ENCODE measurements at regions not wholly inside any gene's neighbourhood (a gene's known extent, or its start where the extent isn't known, plus 50 kb on each side); places are given as distances from the start of the nearest gene placed in this dataset.

- Mint-ChIP-seq H3K36me3 (ENCODE audit: low read depth, unreplicated experiment) (no peaks in the 10 kb centered on the region), H3K9me3 (ENCODE audit: unreplicated experiment) (no peaks in the 10 kb centered on the region), H3K4me1 (ENCODE audit: unreplicated experiment) (peaks cover 3% of the 10 kb centered on the region), H3K27ac (ENCODE audit: unreplicated experiment) (no peak overlapping the region), H3K27me3 (ENCODE audit: unreplicated experiment) (peaks cover 1% of the 10 kb centered on the region), H3K4me3 (ENCODE audit: unreplicated experiment) (no peak overlapping the region)
- TF ChIP-seq CTCF (IDR thresholded peaks at IDR 0.05; ENCODE audit: unreplicated experiment), result no peak
- DNase-seq (ENCODE audit: low spot score), result no peak
Observed at GRCh38 chr5:12757035-12757434, 852.8 kb upstream of the CTNND2 start.

DNA sequence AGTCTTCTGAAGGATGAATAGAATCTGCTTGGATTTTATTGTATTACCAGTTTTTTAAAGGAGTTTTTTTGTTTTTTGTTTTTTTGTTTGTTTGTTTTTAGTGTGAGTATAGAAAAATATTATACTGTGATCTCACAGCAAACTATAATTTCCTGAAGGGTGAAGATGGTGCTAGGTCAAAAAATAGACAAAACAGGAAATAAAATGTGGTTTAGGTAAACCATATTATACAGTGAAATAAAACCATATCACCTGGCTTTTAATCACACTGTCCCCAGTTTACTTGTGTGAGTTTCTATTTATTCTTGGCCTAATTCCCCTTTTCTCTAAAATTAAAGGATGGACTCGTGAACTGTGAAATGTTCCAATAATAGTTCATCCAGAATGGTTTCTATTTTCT lies 841.3 kb upstream of the CTNND2 start:
- H3K9me3 Mint-ChIP-seq (ENCODE audit: unreplicated experiment), result no peaks in the 10 kb centered on the region

GRCh38 chr5:12743582-12743981 lies 839.3 kb upstream of the CTNND2 start:
- no peaks in the 10 kb centered on the region for H3K27me3 Mint-ChIP-seq (ENCODE audit: unreplicated experiment)
- no peaks in the 10 kb centered on the region for H3K36me3 Mint-ChIP-seq (ENCODE audit: low read depth, unreplicated experiment)
- no peak for TF ChIP-seq CTCF (IDR thresholded peaks at IDR 0.05; ENCODE audit: unreplicated experiment)
- H3K9me3 Mint-ChIP-seq (ENCODE audit: unreplicated experiment), result no peaks in the 10 kb centered on the region
- H3K4me1 Mint-ChIP-seq (ENCODE audit: unreplicated experiment), result no peaks in the 10 kb centered on the region
- DNase-seq (ENCODE audit: low spot score), result no peak
- no peak overlapping the region for H3K27ac Mint-ChIP-seq (ENCODE audit: unreplicated experiment)
- no peak overlapping the region for H3K4me3 Mint-ChIP-seq (ENCODE audit: unreplicated experiment)

More for the DNA sequence above, 841.3 kb upstream of the CTNND2 start:
- no peak for TF ChIP-seq CTCF (IDR thresholded peaks at IDR 0.05; ENCODE audit: unreplicated experiment)
- H3K4me1 Mint-ChIP-seq (ENCODE audit: unreplicated experiment), result no peaks in the 10 kb centered on the region
- H3K4me3 Mint-ChIP-seq (ENCODE audit: unreplicated experiment), result no peak overlapping the region
- no peaks in the 10 kb centered on the region for H3K27me3 Mint-ChIP-seq (ENCODE audit: unreplicated experiment)
- no peaks in the 10 kb centered on the region for H3K36me3 Mint-ChIP-seq (ENCODE audit: low read depth, unreplicated experiment)
- DNase-seq (ENCODE audit: low spot score), result no peak
- H3K27ac Mint-ChIP-seq (ENCODE audit: unreplicated experiment), result no peak overlapping the region

DNA sequence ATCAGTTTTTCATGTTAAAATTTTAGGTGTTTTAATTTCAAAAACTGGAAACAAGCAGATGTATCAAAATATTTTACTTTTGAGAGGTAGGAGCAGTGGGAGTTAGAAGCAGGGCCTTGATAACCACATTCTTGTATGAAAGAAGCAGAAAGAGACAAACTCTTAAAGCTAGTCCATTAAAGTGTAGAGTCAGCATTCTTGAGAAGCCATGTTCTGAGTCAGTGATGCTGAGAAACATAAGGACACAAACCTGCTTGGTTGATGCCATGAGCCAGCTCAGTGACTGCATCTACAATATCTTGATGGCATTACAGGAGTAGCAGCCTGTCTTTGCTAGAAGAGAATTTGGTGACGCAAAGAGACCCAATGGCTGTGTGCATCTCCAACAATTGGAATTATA lies 826.1 kb upstream of the CTNND2 start:
- Mint-ChIP-seq H3K9me3 (ENCODE audit: unreplicated experiment) (no peaks in the 10 kb centered on the region), H3K27me3 (ENCODE audit: unreplicated experiment) (no peaks in the 10 kb centered on the region), H3K27ac (ENCODE audit: unreplicated experiment) (no peak overlapping the region), H3K4me1 (ENCODE audit: unreplicated experiment) (no peaks in the 10 kb centered on the region), H3K4me3 (ENCODE audit: unreplicated experiment) (no peak overlapping the region), H3K36me3 (ENCODE audit: low read depth, unreplicated experiment) (peaks cover 3% of the 10 kb centered on the region)
- DNase-seq (ENCODE audit: low spot score), result no peak
- TF ChIP-seq CTCF (IDR thresholded peaks at IDR 0.05; ENCODE audit: unreplicated experiment), result no peak

DNA sequence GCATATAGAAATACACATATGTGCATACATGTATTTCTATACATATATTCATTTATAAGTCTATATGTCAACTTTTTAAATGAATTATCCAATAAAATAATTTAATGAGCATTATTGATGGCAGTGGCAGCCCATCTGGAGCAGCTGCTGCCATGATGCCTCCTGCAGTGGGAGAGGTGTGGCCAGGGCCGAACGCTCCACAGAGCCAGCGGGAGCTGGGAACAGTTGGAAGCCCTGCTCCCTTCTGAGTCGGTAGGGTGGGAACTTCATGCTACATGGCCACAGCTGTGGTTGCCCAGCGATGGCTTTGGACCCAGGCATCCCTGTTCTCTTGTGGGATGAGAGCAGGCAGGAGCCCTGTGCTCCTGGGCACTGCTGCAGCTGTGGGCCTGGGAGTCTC lies 812.4 kb upstream of the CTNND2 start:
- no peak overlapping the region for H3K4me3 Mint-ChIP-seq (ENCODE audit: unreplicated experiment)
- H3K9me3 Mint-ChIP-seq (ENCODE audit: unreplicated experiment), result no peaks in the 10 kb centered on the region
- peaks cover 4% of the 10 kb centered on the region for H3K36me3 Mint-ChIP-seq (ENCODE audit: low read depth, unreplicated experiment)
- no peaks in the 10 kb centered on the region for H3K27me3 Mint-ChIP-seq (ENCODE audit: unreplicated experiment)
- no peak for DNase-seq (ENCODE audit: low spot score)
- no peak overlapping the region for H3K27ac Mint-ChIP-seq (ENCODE audit: unreplicated experiment)
- no peaks in the 10 kb centered on the region for H3K4me1 Mint-ChIP-seq (ENCODE audit: unreplicated experiment)
- no peak for TF ChIP-seq CTCF (IDR thresholded peaks at IDR 0.05; ENCODE audit: unreplicated experiment)
